ENCODE measurements at regions not wholly inside any gene's neighbourhood (a gene's known extent, or its start where the extent isn't known, plus 50 kb on each side); places are given as distances from the start of the nearest gene placed in this dataset.

DNA sequence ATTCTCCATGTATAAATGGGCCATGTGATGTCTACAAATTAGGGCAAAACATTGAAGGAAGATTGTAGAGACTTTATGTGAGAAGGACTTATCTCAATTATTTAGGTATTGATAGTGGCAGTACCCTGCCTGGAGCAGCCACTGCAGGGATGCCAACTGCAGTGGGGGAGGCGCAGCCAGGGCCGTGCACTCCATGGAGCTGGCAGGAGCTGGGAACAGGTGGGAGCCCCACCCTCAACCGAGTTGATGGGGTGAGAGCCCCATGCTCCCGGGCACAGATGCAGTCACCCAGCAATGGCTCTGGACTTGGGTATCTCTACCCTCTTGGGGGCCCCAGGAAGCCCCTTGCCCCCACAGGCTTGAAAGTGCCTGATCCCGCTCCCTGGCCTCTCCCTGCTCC, 564.3 kb downstream of the SLC4A3 start:
- TF ChIP-seq, protein P1, sequence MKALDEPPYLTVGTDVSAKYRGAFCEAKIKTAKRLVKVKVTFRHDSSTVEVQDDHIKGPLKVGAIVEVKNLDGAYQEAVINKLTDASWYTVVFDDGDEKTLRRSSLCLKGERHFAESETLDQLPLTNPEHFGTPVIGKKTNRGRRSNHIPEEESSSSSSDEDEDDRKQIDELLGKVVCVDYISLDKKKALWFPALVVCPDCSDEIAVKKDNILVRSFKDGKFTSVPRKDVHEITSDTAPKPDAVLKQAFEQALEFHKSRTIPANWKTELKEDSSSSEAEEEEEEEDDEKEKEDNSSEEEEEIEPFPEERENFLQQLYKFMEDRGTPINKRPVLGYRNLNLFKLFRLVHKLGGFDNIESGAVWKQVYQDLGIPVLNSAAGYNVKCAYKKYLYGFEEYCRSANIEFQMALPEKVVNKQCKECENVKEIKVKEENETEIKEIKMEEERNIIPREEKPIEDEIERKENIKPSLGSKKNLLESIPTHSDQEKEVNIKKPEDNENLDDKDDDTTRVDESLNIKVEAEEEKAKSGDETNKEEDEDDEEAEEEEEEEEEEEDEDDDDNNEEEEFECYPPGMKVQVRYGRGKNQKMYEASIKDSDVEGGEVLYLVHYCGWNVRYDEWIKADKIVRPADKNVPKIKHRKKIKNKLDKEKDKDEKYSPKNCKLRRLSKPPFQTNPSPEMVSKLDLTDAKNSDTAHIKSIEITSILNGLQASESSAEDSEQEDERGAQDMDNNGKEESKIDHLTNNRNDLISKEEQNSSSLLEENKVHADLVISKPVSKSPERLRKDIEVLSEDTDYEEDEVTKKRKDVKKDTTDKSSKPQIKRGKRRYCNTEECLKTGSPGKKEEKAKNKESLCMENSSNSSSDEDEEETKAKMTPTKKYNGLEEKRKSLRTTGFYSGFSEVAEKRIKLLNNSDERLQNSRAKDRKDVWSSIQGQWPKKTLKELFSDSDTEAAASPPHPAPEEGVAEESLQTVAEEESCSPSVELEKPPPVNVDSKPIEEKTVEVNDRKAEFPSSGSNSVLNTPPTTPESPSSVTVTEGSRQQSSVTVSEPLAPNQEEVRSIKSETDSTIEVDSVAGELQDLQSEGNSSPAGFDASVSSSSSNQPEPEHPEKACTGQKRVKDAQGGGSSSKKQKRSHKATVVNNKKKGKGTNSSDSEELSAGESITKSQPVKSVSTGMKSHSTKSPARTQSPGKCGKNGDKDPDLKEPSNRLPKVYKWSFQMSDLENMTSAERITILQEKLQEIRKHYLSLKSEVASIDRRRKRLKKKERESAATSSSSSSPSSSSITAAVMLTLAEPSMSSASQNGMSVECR (CRISPR knock-in tag; IDR thresholded peaks at IDR 0.05; ENCODE audit: borderline replicate concordance): no peak
- TF ChIP-seq, protein P2, sequence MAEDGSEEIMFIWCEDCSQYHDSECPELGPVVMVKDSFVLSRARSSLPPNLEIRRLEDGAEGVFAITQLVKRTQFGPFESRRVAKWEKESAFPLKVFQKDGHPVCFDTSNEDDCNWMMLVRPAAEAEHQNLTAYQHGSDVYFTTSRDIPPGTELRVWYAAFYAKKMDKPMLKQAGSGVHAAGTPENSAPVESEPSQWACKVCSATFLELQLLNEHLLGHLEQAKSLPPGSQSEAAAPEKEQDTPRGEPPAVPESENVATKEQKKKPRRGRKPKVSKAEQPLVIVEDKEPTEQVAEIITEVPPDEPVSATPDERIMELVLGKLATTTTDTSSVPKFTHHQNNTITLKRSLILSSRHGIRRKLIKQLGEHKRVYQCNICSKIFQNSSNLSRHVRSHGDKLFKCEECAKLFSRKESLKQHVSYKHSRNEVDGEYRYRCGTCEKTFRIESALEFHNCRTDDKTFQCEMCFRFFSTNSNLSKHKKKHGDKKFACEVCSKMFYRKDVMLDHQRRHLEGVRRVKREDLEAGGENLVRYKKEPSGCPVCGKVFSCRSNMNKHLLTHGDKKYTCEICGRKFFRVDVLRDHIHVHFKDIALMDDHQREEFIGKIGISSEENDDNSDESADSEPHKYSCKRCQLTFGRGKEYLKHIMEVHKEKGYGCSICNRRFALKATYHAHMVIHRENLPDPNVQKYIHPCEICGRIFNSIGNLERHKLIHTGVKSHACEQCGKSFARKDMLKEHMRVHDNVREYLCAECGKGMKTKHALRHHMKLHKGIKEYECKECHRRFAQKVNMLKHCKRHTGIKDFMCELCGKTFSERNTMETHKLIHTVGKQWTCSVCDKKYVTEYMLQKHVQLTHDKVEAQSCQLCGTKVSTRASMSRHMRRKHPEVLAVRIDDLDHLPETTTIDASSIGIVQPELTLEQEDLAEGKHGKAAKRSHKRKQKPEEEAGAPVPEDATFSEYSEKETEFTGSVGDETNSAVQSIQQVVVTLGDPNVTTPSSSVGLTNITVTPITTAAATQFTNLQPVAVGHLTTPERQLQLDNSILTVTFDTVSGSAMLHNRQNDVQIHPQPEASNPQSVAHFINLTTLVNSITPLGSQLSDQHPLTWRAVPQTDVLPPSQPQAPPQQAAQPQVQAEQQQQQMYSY (CRISPR knock-in tag; IDR thresholded peaks at IDR 0.05): no peak
- TF ChIP-seq, protein P3, sequence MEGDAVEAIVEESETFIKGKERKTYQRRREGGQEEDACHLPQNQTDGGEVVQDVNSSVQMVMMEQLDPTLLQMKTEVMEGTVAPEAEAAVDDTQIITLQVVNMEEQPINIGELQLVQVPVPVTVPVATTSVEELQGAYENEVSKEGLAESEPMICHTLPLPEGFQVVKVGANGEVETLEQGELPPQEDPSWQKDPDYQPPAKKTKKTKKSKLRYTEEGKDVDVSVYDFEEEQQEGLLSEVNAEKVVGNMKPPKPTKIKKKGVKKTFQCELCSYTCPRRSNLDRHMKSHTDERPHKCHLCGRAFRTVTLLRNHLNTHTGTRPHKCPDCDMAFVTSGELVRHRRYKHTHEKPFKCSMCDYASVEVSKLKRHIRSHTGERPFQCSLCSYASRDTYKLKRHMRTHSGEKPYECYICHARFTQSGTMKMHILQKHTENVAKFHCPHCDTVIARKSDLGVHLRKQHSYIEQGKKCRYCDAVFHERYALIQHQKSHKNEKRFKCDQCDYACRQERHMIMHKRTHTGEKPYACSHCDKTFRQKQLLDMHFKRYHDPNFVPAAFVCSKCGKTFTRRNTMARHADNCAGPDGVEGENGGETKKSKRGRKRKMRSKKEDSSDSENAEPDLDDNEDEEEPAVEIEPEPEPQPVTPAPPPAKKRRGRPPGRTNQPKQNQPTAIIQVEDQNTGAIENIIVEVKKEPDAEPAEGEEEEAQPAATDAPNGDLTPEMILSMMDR (IDR thresholded peaks at IDR 0.05): no peak
- TF ChIP-seq ESRRA (CRISPR knock-in tag; IDR thresholded peaks at IDR 0.05; ENCODE audit: borderline replicate concordance): no peak
- TF ChIP-seq ZNF232 (CRISPR knock-in tag; IDR thresholded peaks at IDR 0.05): no peak
- TF ChIP-seq, protein P4, sequence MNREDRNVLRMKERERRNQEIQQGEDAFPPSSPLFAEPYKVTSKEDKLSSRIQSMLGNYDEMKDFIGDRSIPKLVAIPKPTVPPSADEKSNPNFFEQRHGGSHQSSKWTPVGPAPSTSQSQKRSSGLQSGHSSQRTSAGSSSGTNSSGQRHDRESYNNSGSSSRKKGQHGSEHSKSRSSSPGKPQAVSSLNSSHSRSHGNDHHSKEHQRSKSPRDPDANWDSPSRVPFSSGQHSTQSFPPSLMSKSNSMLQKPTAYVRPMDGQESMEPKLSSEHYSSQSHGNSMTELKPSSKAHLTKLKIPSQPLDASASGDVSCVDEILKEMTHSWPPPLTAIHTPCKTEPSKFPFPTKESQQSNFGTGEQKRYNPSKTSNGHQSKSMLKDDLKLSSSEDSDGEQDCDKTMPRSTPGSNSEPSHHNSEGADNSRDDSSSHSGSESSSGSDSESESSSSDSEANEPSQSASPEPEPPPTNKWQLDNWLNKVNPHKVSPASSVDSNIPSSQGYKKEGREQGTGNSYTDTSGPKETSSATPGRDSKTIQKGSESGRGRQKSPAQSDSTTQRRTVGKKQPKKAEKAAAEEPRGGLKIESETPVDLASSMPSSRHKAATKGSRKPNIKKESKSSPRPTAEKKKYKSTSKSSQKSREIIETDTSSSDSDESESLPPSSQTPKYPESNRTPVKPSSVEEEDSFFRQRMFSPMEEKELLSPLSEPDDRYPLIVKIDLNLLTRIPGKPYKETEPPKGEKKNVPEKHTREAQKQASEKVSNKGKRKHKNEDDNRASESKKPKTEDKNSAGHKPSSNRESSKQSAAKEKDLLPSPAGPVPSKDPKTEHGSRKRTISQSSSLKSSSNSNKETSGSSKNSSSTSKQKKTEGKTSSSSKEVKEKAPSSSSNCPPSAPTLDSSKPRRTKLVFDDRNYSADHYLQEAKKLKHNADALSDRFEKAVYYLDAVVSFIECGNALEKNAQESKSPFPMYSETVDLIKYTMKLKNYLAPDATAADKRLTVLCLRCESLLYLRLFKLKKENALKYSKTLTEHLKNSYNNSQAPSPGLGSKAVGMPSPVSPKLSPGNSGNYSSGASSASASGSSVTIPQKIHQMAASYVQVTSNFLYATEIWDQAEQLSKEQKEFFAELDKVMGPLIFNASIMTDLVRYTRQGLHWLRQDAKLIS (CRISPR knock-in tag; IDR thresholded peaks at IDR 0.05; ENCODE audit: borderline replicate concordance): no peak
- TF ChIP-seq, protein P5, sequence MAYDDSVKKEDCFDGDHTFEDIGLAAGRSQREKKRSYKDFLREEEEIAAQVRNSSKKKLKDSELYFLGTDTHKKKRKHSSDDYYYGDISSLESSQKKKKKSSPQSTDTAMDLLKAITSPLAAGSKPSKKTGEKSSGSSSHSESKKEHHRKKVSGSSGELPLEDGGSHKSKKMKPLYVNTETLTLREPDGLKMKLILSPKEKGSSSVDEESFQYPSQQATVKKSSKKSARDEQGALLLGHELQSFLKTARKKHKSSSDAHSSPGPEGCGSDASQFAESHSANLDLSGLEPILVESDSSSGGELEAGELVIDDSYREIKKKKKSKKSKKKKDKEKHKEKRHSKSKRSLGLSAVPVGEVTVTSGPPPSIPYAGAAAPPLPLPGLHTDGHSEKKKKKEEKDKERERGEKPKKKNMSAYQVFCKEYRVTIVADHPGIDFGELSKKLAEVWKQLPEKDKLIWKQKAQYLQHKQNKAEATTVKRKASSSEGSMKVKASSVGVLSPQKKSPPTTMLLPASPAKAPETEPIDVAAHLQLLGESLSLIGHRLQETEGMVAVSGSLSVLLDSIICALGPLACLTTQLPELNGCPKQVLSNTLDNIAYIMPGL (CRISPR knock-in tag; IDR thresholded peaks at IDR 0.05): no peak
- TF ChIP-seq, protein P6, sequence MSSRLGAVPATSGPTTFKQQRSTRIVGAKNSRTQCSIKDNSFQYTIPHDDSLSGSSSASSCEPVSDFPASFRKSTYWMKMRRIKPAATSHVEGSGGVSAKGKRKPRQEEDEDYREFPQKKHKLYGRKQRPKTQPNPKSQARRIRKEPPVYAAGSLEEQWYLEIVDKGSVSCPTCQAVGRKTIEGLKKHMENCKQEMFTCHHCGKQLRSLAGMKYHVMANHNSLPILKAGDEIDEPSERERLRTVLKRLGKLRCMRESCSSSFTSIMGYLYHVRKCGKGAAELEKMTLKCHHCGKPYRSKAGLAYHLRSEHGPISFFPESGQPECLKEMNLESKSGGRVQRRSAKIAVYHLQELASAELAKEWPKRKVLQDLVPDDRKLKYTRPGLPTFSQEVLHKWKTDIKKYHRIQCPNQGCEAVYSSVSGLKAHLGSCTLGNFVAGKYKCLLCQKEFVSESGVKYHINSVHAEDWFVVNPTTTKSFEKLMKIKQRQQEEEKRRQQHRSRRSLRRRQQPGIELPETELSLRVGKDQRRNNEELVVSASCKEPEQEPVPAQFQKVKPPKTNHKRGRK (CRISPR knock-in tag; IDR thresholded peaks at IDR 0.05; ENCODE audit: borderline replicate concordance): no peak
- TF ChIP-seq, protein P7, sequence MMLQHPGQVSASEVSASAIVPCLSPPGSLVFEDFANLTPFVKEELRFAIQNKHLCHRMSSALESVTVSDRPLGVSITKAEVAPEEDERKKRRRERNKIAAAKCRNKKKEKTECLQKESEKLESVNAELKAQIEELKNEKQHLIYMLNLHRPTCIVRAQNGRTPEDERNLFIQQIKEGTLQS (CRISPR knock-in tag; conservative IDR thresholded peaks at IDR 0.05): no peak
- no peak for TF ChIP-seq ZNF138 (CRISPR knock-in tag; conservative IDR thresholded peaks at IDR 0.05)

All from WTC11 (cell line).